ENCODE measurements at regions not wholly inside any gene's neighbourhood (a gene's known extent, or its start where the extent isn't known, plus 50 kb on each side); places are given as distances from the start of the nearest gene placed in this dataset.

DNA sequence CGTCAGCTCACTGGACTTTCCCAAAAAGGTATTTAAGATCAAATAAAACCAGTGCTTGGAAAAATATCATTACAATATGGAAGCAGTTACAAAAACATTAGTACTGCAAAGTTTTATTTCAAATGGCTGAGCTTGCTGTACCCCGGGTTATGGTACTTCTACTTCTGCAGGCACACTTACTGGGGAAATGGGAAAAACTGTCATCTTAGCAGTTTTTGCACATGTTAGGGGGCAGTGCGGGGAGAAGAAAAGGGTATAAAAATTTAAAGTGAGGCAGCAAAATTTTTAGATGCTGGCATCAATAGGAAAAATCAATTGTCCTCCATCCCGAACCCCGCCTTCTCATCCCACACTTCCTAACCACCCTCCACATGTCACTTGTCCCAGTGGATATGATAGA is 133.4 kb downstream of the ATG4C start:
- no peak for DNase-seq

DNA sequence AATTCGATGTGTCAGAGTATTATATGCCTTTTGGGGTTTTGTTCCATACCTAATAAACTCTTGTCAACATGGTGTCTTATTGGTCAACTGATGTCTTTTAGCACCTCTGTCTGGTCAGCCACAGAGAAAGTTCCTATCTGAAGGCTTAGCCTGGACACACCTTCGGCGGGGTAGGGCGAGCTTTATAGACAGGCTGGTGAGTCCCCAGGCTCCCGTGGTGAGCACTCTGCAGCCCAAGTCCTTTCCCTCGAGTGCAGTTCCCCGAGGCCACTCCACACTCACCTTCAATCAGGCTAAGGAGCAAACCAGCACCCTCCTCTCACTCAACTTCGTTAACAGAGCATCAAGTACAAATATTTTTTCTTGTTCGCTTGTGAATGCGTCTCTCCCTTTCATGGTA is 133.9 kb downstream of the ATG4C start:
- no peak for DNase-seq

DNA sequence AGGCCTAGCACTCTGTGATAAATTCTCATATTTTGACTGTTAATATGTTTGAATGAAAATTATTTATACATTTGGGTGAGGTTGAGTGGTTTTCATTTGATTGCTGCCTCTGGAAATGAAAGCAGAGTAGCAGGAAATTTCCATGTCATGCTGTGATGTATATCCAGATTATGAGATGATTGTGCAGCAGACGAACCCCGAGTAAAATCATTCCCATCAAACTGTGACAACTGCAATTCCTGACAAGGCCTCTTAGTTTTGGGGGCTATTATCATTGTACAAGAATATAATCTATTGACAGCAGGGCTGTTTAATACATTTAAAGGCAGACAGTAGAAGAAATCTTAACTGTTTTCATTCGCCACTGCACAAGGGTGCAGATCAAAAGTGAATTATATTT is 134.8 kb downstream of the ATG4C start:
- no peak for DNase-seq

DNA sequence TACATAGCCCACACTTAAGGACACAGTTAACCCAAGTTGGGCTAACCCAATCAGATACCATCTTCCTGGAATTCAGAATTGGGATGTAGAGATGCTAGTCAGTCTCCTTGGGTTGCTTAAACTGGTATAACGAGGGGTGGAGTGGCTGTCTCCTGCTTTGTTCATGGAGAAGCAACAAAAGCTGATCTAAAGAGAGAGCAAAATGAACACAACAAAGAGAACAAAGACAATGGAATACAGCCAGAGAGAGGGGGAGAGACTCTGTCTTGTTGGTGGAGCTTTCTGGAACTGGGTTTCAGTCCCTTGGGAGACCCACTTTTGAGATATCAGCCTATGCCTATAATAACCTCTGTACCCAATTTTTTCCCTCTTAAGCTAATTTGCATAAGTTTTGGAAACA is 138.1 kb downstream of the ATG4C start:
- no peak for DNase-seq

DNA sequence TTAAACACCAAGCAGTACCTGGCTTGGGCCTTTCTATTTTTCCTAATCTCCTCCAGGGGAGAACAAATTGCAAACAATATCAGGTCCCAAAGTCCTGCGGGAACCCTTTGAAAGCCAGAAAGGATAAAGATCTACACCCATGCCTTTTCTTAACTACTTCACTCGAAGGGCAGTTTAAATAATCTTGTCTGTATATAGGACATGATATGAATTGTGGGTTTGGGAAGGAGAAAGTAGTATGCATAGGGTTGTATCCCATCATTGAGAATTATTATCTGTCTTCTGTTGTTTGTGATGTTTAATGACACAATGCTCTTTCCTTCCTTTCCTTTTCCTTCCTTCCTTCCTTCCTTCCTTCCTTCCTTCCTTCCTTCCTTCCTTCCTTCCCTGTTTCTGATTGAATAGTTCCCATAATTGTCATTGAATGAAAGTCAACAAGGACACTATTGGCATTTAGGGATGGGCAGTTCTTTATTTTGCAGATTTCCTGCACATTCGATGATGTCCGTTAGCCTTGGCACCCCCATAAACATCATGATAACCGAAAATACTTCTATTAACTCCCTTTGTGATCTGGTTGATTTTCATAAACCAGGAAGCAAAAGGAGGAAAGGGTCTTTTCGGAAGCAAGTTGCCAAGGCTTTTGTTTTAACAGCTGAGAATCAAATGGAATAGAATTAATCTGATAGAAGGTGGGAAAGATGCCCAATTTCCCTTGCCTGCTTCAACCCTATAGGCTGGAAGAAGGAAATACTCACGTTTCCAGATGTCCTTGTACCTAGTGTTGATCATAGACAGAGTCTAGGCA is 141.3 kb downstream of the ATG4C start:
- no peak for DNase-seq

DNA sequence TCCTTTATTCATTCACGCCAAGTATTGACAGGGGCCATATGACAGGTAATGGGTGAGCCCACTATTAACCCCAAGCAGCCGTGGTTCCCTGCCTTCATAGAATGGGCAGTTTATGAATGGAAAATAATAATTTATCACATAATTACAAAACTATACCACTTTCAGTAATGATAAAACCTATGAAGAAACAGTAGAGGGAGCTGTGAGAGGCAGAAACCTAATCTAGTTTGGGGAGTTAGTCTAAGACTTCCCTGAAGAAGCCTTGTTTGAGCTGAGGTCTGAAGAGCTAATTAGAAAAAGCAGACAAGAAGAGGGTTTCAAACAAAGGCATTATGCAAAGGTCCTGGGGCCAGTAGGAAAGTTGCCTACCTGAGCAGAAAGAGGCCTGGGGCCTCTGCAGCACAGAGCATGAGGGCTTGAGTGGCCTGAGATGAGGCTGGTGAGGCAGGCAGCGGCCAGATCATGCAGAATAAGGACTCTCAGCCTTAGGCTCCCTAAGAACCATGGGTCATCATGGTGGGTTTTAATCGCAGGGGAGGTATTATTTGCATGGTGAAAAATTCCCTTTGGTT is 142.8 kb downstream of the ATG4C start:
- DNase-seq = no peak

DNA sequence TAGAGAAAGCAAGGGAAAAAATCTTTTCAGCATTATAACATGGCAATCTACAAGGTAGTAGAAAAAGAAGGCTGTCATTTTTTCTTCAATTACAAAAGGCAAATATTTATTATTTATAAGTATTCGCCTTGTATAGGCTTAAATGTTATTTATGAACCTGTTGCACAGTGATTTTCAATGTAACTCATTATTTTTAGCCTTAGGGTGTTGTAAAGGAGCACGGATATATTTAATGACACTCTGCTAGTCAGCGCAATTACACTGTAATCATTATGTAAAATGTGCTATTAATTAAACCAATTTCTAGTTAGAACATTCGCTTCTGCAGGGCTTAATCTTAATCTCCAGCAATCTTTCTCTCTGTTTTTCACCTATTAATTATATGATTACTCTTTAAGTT is 145.0 kb downstream of the ATG4C start:
- no peak for DNase-seq

DNA sequence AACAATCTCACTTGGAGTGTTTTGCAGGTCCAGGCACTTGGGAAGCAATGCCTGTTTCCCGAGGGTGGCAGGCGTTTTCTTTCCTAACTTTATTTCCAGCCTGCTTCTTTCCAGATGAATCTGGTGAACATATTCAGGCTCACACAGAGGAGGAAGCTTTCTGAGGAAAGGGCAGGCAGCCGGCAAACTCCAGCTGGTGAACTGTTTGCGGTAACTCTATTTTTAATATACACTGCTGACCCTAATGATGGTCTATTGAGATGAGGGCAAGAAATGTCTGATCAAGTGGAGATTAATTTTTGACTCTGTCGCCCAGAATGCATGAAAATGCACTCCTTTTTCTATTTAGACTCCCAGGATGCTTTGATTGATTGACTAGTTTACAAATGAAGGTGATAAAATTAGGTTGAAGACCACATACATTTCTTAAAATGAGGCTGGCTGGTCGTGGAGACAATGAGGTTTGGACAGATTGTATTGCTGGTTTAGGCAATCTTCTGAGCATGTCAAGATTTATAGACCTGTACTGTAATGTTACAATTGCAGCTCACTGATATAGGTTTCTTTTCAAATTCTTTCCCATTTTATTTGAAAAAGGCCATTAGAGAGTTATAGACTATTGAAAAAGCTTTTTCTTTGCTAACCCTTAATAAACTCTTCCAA is 153.8 kb downstream of the ATG4C start:
- no peak for DNase-seq

DNA sequence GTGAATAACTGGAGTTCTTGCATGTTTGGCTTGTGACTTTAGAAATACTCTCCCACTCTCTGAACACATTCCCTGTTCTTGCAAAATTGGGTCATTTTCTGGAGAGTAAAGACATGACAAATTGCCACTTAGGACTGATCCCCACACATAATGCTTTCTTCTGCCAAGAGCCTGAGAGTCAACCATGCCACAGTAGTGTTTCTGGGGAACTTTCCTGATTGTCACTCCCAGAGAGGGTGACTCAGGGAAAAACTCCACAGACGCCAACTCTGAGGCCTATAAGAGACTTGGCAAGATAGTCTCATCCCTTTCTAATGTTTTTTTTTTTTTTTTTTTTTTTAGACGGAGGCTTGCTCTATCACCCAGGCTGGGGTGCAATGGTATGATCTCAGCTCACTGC is 157.8 kb downstream of the ATG4C start:
- no peak for DNase-seq

DNA sequence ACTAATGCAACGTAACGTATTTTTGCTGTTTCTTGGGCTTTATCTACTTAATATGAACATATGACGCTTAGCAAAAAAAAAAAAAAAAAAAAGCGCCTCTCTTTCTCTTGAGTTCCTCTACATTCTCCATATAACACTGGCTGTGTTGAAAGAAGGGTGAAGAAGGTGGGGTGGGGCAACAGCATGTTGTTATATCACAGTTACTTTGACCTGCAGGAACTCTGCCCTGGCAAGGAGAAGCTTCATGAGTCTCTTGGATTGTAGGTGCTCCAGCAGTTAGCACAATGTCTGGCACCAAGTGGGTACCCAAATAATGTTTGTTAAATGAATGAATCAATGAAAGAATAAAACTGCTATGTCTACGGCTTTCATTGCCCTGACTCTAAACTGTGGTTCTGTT is 162.6 kb downstream of the ATG4C start:
- no peak for DNase-seq

DNA sequence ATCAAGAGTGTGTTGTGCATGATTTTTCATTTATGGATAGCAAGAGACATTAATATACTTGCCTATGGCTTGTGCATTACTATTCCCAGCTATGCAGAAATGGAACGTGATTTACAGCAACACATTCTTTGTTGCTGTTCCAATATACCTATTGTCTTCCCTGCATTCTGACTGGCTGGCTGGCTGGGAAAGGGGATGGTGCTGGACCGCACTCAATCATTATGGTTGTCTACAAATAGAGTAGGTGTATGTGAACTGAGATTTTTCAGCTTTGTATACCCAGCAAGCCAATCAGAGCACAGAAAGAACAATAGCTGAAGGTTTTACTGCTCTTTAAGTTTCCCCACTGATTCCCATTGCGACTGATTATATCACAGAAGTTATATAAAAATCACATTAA is 167.5 kb downstream of the ATG4C start:
- DNase-seq = no peak

DNA sequence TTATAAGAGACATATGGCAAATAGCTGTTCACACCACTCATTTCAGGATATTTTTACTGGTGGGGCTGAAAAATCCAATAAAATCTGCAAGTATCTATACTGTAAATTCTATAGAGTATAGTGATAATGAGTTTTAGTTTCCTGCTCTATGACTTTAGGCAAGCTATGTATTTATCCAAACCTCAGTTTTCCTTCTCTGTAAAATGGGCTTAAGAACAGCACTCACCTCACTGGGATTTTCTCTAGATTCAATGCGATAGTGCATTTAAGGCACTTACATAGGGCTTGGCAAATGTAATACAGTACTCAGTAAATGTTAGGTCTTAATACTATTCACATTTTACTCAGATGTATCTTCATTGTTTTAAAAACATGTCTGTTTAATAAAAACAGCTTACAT is 168.7 kb downstream of the ATG4C start:
- DNase-seq = no peak

DNA sequence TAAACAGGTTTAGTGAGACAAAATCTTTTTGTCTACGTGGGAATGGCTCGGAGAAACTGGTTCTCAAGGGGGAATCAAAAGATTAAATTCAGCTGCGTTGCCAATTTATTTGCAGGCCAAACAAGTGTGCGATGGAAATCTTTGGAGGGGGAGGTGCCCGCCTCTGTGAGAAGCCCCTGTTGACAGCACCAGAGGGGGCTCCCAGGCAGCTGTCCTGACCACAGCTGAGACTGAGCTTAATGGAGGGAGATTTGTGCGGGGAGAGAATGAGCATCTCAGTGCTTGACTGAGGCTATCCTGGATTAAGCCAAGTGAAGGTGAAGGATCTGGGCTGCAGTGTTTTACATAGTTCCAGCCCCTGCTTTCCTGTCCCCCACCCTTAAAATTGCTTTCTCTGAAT is 169.7 kb downstream of the ATG4C start:
- no peak for DNase-seq

DNA sequence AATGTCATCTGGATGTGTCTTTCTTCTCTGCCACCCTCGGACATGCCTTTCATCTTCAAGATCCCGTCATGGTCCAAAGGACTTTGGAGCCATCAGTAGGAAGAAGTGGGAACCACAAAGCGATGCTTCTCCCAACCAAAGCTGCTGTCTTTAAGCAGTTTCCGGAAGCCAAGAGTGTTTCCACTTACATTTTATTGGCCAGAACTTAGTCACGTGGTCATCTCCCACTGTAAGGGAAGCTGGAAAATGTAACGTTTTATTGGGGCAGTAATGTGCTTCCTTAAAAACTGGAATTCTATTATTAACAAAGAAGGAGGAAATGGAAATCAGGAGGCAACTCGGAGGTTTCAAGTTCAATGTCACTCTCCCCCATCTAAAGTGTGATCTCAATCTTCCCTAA is 170.8 kb downstream of the ATG4C start:
- no peak for DNase-seq

DNA sequence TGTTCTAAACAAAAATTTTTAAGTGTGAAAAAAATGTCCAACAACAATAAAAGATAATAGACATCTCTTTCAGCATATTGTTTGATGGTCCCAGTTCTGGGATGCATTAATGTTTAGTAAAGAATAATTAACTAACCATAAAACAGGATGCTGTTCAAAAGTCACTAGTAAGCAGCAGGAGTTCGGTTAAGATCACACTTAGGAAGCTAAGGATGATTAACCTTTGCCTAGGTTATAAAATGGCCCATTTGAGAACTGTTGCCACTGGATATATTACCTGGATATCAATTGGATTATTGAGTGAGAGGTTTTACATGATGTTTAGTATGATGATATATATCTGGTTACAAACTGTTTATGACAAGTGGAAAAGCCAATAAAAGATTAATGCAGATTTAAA is 171.7 kb downstream of the ATG4C start:
- DNase-seq = no peak

DNA sequence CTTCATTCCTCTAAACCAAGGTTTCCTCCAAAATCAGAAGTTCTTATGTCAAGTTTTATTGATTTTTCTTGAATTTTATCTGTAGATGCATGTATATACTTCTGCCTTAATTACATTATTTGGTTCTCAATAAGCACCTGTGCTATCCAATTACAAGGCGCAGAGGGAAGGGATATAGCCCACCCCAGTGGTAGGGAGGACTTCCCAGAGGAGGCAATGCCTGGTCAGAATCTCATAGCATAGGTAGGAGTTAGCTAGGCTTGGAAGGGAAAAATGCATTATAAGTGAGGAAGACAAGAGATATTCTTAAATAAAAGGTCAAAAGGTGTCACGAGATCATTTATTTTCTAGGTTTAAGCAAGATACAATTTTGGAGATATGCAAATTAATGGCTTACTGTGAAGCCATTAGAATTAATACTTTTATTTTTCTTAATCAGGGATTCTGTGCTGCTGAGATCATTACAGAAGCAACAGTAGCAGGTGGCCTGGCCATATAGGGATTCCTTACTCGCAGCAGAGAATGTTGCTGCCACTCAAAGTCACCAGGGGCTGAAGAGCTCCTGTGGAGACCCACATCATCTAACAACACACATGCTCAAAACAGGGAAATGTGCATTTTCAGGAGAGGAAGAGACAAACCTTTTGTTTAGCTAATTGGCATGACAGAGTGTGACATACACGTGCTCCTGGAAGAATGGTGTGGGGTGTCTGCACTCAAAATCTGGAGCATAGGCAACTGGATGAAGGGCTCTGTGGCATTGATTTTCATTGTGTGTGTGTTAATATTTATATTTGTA is 178.3 kb downstream of the ATG4C start:
- no peak for DNase-seq

DNA sequence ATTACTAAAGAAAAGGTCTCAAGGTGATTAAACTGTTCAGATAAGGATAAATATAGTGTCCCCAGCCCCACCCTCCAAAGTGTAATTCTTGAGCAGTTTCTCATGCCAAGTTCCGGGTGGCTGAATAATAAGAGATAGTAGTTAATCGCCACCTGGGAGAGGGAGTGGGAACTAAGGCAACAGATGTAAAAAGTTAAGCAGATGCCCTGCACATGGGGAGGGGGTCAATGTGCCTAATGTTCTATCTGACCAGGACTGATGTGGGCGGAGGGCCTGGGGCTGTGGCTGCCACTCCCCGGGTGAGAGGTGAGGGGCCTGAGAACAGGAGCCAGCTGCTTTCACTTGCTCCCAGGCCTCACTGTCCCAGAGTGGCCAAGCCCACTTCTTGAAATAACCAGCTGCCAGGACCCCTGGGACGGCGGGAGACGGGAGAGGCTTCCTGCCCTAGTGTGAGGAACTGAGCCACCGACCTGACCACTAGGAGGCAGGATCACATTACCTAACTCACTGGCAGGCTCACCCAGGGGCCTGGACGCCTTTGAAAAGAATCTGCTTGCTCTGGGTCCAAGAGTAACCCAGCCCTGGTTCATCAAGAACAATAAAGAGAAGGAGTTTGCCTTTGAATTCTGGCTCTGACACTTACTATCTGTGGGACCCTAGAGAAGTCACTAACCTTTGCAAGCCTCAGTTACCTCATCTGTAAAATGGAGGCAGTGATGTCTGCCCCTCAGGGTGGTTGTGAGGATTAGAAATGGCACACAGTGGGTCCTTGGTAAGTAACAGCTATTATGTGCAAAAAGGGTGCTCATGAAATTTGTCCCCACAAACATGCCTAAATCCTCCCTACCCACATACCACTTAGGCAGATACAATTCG is 179.2 kb downstream of the ATG4C start:
- DNase-seq = peak; percentile 17

DNA sequence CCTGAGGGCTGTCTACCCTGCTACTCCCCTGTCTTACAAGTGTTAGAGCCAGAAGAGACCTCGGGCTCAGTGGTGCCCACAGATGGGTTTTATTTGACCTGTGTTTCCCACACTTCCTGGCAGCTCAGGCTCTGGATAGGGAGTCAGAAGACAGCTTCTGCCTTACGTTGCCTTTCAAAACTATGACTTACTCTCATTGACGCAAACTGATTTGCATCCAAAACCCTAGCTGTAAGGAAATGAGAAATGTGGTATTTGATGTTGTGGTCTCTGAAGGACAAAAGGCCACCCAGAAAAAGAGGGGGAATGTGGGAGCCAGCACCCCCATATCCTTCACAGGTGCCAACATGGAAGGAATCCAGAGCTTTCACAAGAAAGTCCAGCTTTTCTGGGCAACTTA is 180.2 kb downstream of the ATG4C start:
- DNase-seq = no peak

DNA sequence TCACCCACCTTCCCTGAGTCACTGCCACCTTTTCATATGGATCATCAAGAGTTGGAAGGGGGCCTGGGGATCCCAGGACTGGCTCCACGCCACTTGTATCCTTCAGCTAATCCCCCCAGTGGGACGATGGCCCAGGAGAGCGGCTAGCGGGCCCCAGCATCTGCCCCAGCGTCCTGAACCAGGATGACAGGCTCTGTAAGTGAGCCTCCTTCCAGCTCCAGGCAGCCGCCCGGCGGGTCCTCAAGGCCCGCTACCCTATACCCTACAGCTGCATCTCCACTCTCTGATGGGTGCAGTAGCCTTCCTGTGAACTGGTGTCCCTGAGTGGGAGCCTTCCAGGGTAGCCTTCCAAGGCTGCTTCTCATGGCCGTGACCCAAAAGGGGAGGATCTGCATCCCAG is 183.1 kb downstream of the ATG4C start:
- DNase-seq = no peak

DNA sequence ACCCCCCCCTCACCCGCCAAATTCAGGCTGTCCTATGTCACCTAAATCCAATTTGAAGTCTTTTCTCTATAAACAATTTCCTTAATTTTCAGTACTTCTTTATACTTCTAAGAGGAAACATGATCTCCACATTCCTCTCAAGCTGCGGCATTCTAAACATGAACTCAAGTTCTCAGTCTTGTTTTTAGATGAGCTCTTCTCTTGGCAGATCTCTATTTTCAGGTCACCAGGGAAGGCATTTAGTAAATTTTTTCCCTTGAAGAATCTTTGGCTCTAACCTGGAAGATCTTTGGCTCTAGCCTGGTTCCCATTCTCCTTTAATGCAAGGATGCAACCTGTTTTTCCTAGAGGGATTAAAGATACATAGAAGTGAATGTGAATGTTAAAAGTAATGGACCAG is 193.4 kb downstream of the ATG4C start:
- DNase-seq = no peak

DNA sequence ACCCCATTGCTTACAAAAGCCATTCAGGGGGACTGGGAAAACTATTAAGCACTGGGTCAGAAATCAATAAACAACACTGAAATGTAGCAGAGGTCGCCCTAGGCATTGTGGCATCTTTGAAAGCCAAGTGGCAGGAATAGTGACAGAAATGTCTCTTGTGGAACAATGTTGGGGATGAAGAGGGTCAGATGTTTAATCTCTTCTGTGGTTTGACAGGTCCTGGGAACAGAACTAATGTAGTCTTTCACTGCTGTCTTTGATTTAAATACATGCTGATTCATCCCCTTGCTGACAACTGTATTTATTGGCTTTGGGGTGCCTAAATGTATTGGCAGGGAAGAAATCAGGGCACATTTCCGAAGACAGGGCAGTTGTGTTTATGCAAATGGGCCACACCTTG is 194.8 kb downstream of the ATG4C start:
- DNase-seq = no peak

DNA sequence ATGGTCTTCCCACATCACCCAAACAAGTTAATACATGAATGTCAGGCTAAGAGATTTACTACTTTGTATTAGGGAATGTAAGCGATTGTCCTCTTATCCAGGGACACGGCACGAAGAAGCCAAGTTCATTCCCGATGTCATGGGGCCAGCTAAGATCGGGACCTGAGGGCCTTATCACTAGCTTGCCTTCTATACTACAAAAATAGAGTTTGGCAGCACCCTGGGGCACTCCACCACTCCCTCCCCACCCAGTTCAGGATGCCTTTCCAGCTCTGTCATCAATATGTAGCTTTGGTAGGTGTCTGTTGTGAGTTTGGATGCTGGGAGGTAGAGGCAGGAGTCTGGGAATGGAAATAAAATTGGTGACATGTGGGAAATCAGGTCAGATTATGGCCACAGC is 197.5 kb downstream of the ATG4C start:
- no peak for DNase-seq

DNA sequence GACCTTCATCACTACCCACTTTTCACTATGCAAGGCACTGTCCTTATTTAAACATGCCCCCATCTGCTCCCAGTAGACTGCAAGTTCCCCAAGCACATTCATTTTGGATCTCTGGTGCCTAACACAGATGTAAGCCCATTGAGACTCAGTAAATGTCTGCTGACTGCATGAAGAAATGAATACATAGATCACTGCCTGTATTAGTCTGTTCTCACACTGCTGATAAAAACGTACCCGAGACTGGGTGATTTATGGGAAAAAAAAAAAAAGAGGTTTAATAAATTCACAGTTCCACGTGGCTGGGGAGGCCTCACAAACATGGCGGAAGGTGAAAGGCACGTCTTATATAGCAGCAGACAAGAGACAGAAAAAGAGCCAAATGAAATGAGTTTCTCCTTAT is 204.9 kb downstream of the ATG4C start:
- DNase-seq = no peak

Measured in DMS153 (cell line).